HEK293 (cell line): ENCODE measurements at regions not wholly inside any gene's neighbourhood (a gene's known extent, or its start where the extent isn't known, plus 50 kb on each side); places are given as distances from the start of the nearest gene placed in this dataset.

Source experiments
- KLF10 ChIP-seq: fragments of 450-650 bp; IDR thresholded peaks from 2 replicates; pipeline ENCODE4 v1.5.1; 2018; ENCODE audit warnings: missing biosample characterization, mild to moderate bottlenecking, missing genetic modification characterization
- ZNF169 ChIP-seq: fragments of 450-650 bp; formaldehyde crosslinking; IDR thresholded peaks from 2 replicates; pipeline ENCODE4 v1.5.1; 2016; ENCODE audit warnings: missing biosample characterization, missing genetic modification characterization
- ZNF366 ChIP-seq: fragments of 450-650 bp; formaldehyde crosslinking; conservative IDR thresholded peaks from 2 replicates; pipeline ENCODE4 v1.5.1; 2016; ENCODE audit warnings: missing biosample characterization, missing genetic modification characterization
- ZNF510 ChIP-seq: fragments of 450-650 bp; formaldehyde crosslinking; IDR thresholded peaks from 2 replicates; pipeline ENCODE4 v1.5.1; 2018; ENCODE audit warnings: mild to moderate bottlenecking, missing genetic modification characterization, missing biosample characterization; ENCODE audit not compliant: insufficient replicate concordance
- ZNF610 ChIP-seq: fragments of 450-650 bp; formaldehyde crosslinking; IDR thresholded peaks from 2 replicates; pipeline ENCODE4 v1.5.1; 2016; ENCODE audit warnings: missing biosample characterization, missing genetic modification characterization, borderline replicate concordance
- ZNF654 ChIP-seq: fragments of 450-650 bp; formaldehyde crosslinking; IDR thresholded peaks from 2 replicates; pipeline ENCODE4 v1.5.1; 2016; ENCODE audit warnings: low read depth, missing biosample characterization, missing genetic modification characterization
- ZSCAN23 ChIP-seq: fragments of 450-650 bp; formaldehyde crosslinking; IDR thresholded peaks from 2 replicates; pipeline ENCODE4 v1.5.1; 2016; ENCODE audit warnings: missing biosample characterization, missing genetic modification characterization
- TF ChIP-seq, protein P1 (sequence below): fragments of 450-650 bp; formaldehyde crosslinking; IDR thresholded peaks from 2 replicates; pipeline ENCODE4 v1.5.1; 2016; ENCODE audit warnings: missing biosample characterization, missing genetic modification characterization

DNA sequence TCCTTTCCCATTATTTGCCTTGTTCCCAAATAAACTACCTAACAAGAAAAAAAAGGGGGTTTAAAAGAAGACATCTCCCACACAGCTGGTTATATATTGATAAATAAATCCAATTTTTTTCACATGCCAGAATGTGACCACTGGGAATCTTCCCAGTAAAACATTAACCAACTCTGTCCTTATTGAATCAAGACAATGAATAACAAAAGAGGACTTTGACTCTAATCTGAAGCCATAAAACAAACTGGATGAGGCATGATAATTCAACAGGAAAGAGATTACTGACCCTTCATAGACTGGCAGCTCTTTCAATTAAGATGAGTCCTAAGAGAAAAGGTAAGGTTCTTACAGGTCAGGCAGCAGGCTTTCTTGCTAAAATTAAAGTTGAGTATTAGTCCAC, 165.8 kb upstream of the CDH6 start:
- TF ChIP-seq ZSCAN23 (tag by site-specific recombination) (no peak), ZNF169 (no peak), ZNF366 (tag by site-specific recombination) (no peak), ZNF510 (no peak), ZNF654 (tag by site-specific recombination) (no peak), KLF10 (tag by site-specific recombination) (no peak), ZNF610 (tag by site-specific recombination) (no peak)
- TF ChIP-seq, protein P1, sequence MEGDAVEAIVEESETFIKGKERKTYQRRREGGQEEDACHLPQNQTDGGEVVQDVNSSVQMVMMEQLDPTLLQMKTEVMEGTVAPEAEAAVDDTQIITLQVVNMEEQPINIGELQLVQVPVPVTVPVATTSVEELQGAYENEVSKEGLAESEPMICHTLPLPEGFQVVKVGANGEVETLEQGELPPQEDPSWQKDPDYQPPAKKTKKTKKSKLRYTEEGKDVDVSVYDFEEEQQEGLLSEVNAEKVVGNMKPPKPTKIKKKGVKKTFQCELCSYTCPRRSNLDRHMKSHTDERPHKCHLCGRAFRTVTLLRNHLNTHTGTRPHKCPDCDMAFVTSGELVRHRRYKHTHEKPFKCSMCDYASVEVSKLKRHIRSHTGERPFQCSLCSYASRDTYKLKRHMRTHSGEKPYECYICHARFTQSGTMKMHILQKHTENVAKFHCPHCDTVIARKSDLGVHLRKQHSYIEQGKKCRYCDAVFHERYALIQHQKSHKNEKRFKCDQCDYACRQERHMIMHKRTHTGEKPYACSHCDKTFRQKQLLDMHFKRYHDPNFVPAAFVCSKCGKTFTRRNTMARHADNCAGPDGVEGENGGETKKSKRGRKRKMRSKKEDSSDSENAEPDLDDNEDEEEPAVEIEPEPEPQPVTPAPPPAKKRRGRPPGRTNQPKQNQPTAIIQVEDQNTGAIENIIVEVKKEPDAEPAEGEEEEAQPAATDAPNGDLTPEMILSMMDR (tag by site-specific recombination), result no peak
